Left lung (tissue), 4 donors: ENCODE measurements at regions not wholly inside any gene's neighbourhood (a gene's known extent, or its start where the extent isn't known, plus 50 kb on each side); places are given as distances from the start of the nearest gene placed in this dataset.
"Not testable (repeated sequence)": the region's sequence is repeated elsewhere in the genome, so short reads cannot be mapped to it uniquely, and the experiment has no call there.

ENCODE experiments used
- ATAC-seq: fragments of 200-7000 bp; cut with Tn5 transposase; one replicate; pipeline ENCODE4 v1.9.1; 2020; ENCODE audit warnings: moderate library complexity
- DNase-seq, 4 donors: peaks; one replicate each; pipeline ENCODE4 v3.0.0-alpha.2; 2013 to 2020
- H3K27ac ChIP-seq, 2 donors: fragments of 200-600 bp; sonication (generic) in 1 of 2; one replicate each; pipeline versions ENCODE4 v1.5.0 to v1.8.0; 2020 to 2021
- H3K27me3 ChIP-seq, 2 donors: fragments of 200-600 bp; sonication (generic) in 1 of 2; one replicate each; pipeline versions ENCODE4 v1.5.0 to v1.8.0; 2020 to 2021
- H3K36me3 ChIP-seq, 2 donors: fragments of 200-600 bp; sonication (generic) in 1 of 2; one replicate each; pipeline versions ENCODE4 v1.5.0 to v1.8.0; 2020 to 2021
- H3K4me1 ChIP-seq, 2 donors: fragments of 200-600 bp; one replicate each; pipeline ENCODE4 v1.8.0; 2021
- H3K4me3 ChIP-seq, 2 donors: fragments of 200-600 bp; sonication (generic) in 1 of 2; one replicate each; pipeline versions ENCODE4 v1.5.0 to v1.8.0; 2020 to 2021; ENCODE audit warnings: mild to moderate bottlenecking in 1 of 2
- H3K9me3 ChIP-seq, 2 donors: fragments of 200-600 bp; sonication (generic) in 1 of 2; one replicate each; pipeline versions ENCODE4 v1.5.0 to v1.8.0; 2020 to 2021
- intact Hi-C, 2 donors: fragments of 100-400 bp; cut with DNase I; formaldehyde crosslinking; loops; one replicate each; pipeline versions ENCODE4 v1.11.2 to v1.14.2; 2022
- TF ChIP-seq, protein P1 (sequence below), 2 donors: fragments of 200-600 bp; sonication (generic) in 1 of 2; IDR thresholded peaks; one replicate each; pipeline versions ENCODE4 v1.5.0 to v1.8.0; 2021; ENCODE audit warnings: antibody characterized with exemption in 2 of 2
- donor health status: DM: no; HTN: yes; CAD: no.
- donor health status: DM: no; HTN: no; CAD: no.

DNA sequence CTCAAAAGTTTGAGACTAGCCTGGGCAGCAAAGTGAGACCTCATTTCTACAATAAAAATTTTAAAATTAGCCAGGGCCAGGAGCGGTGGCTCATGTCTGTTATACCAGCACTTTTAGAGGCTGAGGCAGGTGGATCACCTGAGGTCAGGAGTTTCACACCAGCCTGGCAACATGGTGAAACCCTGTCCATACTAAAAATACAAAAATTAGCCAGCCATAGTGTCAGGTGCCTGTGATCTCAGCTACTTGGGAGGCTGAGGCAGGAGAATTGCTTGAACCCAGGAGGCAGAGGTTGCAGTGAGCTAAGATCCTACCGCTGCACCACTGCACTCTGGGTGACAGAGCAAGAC, 85.1 kb upstream of the MAP4 start:
- intact Hi-C loops, H3K27me3 ChIP-seq, H3K9me3 ChIP-seq, H3K4me3 ChIP-seq, H3K4me1 ChIP-seq, ATAC-seq, H3K27ac ChIP-seq, DNase-seq, H3K36me3 ChIP-seq: not testable (repeated sequence)

DNA sequence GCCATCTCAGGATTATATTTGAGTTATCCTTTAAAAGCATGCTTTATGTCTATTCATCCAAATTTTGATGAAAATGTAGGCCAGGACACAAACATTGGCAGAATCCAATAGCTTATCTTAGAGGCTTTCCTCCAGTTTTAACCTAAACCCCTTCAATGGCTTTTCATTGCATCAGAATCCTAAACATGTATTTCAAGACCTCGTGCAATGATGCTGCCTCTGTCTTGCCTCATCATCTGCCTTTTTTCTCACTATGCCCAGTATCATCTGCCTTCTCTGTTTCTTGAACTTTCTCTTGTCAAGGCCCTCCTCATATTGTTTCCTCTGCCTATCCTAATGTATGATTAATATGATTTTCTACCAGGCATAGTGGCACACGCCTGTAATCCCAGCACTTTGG, 76.1 kb upstream of the MAP4 start:
- DNase-seq: no peak
- intact Hi-C loops: no loop called here
- Histone ChIP-seq H3K27ac (no peak overlapping the region), H3K4me3 (no peak overlapping the region), H3K9me3 (no peaks in the 10 kb centered on the region), H3K36me3 (no peaks in the 10 kb centered on the region), H3K4me1 (peaks cover 0 to 10% of the 10 kb centered on the region in 2 donors), H3K27me3 (no peaks in the 10 kb centered on the region)
- ATAC-seq: no peak
- TF ChIP-seq, protein P1, sequence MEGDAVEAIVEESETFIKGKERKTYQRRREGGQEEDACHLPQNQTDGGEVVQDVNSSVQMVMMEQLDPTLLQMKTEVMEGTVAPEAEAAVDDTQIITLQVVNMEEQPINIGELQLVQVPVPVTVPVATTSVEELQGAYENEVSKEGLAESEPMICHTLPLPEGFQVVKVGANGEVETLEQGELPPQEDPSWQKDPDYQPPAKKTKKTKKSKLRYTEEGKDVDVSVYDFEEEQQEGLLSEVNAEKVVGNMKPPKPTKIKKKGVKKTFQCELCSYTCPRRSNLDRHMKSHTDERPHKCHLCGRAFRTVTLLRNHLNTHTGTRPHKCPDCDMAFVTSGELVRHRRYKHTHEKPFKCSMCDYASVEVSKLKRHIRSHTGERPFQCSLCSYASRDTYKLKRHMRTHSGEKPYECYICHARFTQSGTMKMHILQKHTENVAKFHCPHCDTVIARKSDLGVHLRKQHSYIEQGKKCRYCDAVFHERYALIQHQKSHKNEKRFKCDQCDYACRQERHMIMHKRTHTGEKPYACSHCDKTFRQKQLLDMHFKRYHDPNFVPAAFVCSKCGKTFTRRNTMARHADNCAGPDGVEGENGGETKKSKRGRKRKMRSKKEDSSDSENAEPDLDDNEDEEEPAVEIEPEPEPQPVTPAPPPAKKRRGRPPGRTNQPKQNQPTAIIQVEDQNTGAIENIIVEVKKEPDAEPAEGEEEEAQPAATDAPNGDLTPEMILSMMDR (IDR thresholded peaks at IDR 0.05): no peak

DNA sequence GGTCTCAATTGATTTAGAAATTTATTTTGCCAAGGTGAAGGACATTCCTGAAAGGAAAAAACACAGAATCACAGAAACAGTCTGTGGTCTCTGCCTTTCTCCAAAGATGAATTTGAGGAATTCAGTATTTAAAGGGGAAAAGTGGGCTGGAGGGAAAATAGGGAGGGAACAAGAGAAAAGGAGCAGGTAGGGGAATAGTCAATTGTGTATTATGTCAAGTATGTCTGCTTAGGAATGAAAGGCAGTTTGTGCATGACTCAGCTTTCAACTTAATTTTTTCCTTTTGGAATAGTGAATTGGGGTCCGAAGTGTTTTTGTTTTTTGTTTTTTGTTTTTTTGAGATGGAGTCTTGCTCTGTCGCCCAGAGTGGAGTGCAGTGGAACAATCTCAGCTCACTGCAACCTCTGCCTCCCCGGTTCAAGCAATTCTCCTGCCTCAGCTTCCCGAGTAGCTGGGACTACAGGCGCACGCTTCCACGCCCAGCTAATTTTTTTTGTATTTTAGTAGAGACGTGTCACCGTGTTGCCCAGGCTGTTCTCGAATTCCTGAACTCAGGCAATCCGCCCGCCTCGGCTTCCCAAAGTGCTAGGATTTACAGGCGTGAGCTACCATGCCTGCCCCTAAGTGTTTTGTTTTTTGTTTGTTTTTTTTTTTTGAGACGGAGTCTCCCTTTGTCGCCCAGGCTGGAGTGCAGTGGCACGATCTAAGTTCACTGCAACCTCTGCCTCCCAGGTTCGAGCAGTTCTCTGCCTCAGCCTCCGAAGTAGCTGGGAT, 74.1 kb upstream of the MAP4 start:
- Histone ChIP-seq H3K9me3 (no peaks in the 10 kb centered on the region), H3K4me3 (no peak overlapping the region), H3K27ac (no peak overlapping the region), H3K27me3 (no peaks in the 10 kb centered on the region), H3K36me3 (no peaks in the 10 kb centered on the region), H3K4me1 (peaks cover 11 to 28% of the 10 kb centered on the region in 2 donors)
- intact Hi-C loops: no loop called here
- ATAC-seq (no peak), DNase-seq (no peak)
- TF ChIP-seq, protein P1 (IDR thresholded peaks at IDR 0.05): no peak

DNA sequence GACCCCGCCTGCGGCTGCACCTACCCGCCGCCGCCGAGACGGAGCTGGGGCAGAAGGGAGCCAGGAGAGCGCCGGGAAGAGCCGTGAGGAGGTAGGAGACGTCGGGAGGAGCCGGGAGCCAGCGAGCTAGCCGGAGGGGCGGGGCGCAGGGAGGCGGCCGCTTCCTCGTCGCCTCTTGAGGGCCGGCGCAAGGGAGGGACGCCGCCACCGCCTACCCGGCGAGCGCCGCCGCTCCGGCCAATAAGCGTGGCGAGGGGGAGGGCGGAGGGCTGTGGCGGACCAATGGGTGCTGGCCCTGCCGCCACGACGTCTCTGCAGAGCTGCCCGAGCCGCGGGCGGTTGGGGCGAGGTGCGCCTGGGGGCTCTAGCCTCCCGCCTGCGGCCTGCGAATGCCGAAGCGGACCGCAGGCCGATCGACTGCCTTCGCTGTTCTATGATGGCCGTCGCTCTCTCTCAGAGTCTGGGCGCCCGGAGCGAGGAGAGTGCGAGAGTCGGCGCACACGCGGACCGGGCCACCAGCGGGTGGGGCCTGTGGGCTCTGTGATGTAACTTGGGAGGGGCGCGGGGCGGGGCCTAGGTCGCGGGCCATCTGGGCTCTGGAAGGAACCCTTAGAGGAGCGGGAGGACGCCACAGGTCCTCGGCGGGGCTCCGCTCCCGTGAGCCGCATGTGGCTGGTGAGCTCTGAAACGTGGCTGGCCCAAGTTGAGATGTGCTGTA, 72.7 kb upstream of the MAP4 start:
- Histone ChIP-seq H3K9me3 (no peaks in the 10 kb centered on the region), H3K27me3 (no peaks in the 10 kb centered on the region), H3K27ac (peak overlapping the region; percentile 94 to 96), H3K4me3 (peak overlapping the region; percentile 74 to 82), H3K36me3 (peaks cover 0 to 8% of the 10 kb centered on the region in 2 donors), H3K4me1 (peaks cover 15 to 36% of the 10 kb centered on the region in 2 donors)
- intact Hi-C loops: no loop called here
- DNase-seq: peak; percentile 97 to 99 (median 98)
- ATAC-seq: peak; percentile 96
- TF ChIP-seq, protein P1 (IDR thresholded peaks at IDR 0.05): no peak

DNA sequence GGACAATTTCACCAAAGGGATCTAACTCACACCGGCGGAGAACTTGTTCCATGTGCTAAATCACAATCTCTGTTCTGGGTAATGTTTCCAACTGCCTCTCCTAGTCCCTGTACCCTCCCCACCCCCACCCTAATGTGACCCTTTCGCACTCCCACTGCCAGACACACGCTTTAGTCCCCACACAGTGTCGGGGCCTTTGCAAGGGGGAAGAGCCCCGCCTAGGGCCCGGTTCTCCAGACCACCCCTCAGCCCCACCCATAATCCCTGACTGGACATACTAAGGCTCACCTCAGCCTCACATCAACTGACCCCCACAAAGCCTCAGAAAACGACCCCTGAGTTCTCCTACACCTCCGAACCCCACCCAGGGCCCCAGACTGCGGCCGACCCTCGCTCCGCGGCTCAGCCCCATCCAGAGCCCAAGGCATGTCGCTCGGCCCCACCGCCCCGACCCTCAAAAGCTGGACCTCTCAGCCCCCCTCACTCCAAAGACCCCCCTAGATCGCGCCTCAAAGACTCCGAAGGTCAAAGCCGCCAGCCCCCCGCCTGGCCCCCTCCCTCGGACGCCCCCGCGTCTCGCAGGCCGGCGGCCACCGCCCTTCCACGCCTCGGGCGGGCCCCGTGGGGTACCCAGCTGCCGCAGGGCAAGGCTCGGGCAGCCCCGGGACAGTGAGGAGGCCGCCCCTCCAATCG, 72.0 kb upstream of the MAP4 start:
- ATAC-seq: peak; percentile 1
- intact Hi-C loops: no loop called here

More for the DNA sequence above, 72.0 kb upstream of the MAP4 start:
- peaks cover 15 to 36% of the 10 kb centered on the region in 2 donors for H3K4me1 ChIP-seq
- H3K36me3 ChIP-seq: peaks cover 0 to 14% of the 10 kb centered on the region in 2 donors
- TF ChIP-seq, protein P1 (IDR thresholded peaks at IDR 0.05): no peak
- H3K27ac ChIP-seq: peak overlapping the region; percentile 94 to 96
- DNase-seq: peak in 1 of 4 donors; percentile 73
- peak overlapping the region; percentile 74 to 82 for H3K4me3 ChIP-seq
- H3K9me3 ChIP-seq: no peaks in the 10 kb centered on the region
- no peaks in the 10 kb centered on the region for H3K27me3 ChIP-seq
